ENCODE measurements at regions not wholly inside any gene's neighbourhood (a gene's known extent, or its start where the extent isn't known, plus 50 kb on each side); places are given as distances from the start of the nearest gene placed in this dataset.

- ChIA-PET CTCF (no interaction called here), POLR2A (ENCODE audit: unreplicated experiment) (interaction anchor here (0.6 kb wide), 1 partner anchor 32 kb away, joined by 4 read pairs; no protein-coding TSS in a partner anchor)
- Histone ChIP-seq H3K9me2 (replicated peaks; ENCODE audit: low read length) (no peaks in the 10 kb centered on the region), H3K27ac (ENCODE audit: low read length) (no peak overlapping the region), H3K4me3 (ENCODE audit: low read length) (no peak overlapping the region), H3K9ac (ENCODE audit: low read length) (no peak overlapping the region), H4K20me1 (ENCODE audit: low read length) (no peaks in the 10 kb centered on the region), H3F3A (ENCODE audit: low read length, unreplicated experiment) (no peaks in the 10 kb centered on the region), H3K4me2 (ENCODE audit: low read length) (no peak overlapping the region), H3K4me1 (ENCODE audit: insufficient read depth, low read length) (no peaks in the 10 kb centered on the region), H3K9me3 (ENCODE audit: low read length) (no peaks in the 10 kb centered on the region), H3K27me3 (ENCODE audit: low read length) (no peaks in the 10 kb centered on the region), H3K36me3 (ENCODE audit: low read depth, low read length) (no peaks in the 10 kb centered on the region), H2AFZ (ENCODE audit: low read length) (no peak overlapping the region), H3K79me2 (ENCODE audit: low read length) (no peaks in the 10 kb centered on the region)
- BruUV-seq (replicated peaks), result no TSS peak
- ATAC-seq, result no peak
- intact Hi-C loops (cut with micrococcal nuclease), result loop anchor here (10.0 kb wide), 1 partner anchor 155 kb away; no protein-coding TSS in a partner anchor
- DNase-seq, result no peak
- TF ChIP-seq EZH2 (IDR thresholded peaks at IDR 0.05; ENCODE audit: low read length, unreplicated experiment) (no peak), EZH2phosphoT487 (IDR thresholded peaks at IDR 0.05; ENCODE audit: borderline replicate concordance, low read length) (no peak)
- TF ChIP-seq, protein P1, sequence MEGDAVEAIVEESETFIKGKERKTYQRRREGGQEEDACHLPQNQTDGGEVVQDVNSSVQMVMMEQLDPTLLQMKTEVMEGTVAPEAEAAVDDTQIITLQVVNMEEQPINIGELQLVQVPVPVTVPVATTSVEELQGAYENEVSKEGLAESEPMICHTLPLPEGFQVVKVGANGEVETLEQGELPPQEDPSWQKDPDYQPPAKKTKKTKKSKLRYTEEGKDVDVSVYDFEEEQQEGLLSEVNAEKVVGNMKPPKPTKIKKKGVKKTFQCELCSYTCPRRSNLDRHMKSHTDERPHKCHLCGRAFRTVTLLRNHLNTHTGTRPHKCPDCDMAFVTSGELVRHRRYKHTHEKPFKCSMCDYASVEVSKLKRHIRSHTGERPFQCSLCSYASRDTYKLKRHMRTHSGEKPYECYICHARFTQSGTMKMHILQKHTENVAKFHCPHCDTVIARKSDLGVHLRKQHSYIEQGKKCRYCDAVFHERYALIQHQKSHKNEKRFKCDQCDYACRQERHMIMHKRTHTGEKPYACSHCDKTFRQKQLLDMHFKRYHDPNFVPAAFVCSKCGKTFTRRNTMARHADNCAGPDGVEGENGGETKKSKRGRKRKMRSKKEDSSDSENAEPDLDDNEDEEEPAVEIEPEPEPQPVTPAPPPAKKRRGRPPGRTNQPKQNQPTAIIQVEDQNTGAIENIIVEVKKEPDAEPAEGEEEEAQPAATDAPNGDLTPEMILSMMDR (conservative IDR thresholded peaks at IDR 0.05; ENCODE audit: low read depth, low read length), result no peak
Measured at GRCh38 chr5:111839438-111839837, 82.4 kb upstream of the NREP start.

DNA sequence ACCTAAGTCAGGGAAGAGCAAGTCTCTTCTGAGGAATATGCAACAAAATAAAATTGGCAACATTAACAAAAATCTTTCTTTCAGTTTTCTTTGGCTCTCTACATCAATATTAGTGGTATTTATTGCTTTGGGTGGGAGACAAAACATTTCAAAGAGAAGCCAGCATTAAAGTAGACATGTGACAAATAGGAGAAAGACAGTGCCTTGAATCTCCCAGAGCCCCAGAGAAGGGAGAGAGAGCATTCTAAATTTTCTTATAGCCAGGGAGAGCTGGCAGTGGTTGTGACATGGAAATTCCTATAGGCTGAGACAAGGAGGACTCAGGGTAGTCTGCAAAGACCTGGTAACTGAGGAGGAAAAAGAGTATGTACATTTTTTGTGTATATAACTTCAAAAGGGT lies 79.4 kb upstream of the NREP start:
- no TSS peak for BruUV-seq (replicated peaks)
- Histone ChIP-seq H3K36me3 (ENCODE audit: low read depth, low read length) (no peaks in the 10 kb centered on the region), H3K9ac (ENCODE audit: low read length) (no peak overlapping the region), H3K79me2 (ENCODE audit: low read length) (no peaks in the 10 kb centered on the region), H3F3A (ENCODE audit: low read length, unreplicated experiment) (no peaks in the 10 kb centered on the region), H3K9me3 (ENCODE audit: low read length) (no peaks in the 10 kb centered on the region), H3K9me2 (replicated peaks; ENCODE audit: low read length) (no peaks in the 10 kb centered on the region), H3K4me2 (ENCODE audit: low read length) (no peak overlapping the region), H3K4me3 (ENCODE audit: low read length) (no peak overlapping the region), H4K20me1 (ENCODE audit: low read length) (no peaks in the 10 kb centered on the region), H3K4me1 (ENCODE audit: insufficient read depth, low read length) (no peaks in the 10 kb centered on the region), H3K27me3 (ENCODE audit: low read length) (no peaks in the 10 kb centered on the region), H2AFZ (ENCODE audit: low read length) (no peak overlapping the region), H3K27ac (ENCODE audit: low read length) (no peak overlapping the region)
- intact Hi-C loops (cut with micrococcal nuclease), result loop anchor here (10.0 kb wide), 1 partner anchor 152 kb away; no protein-coding TSS in a partner anchor
- DNase-seq (no peak), ATAC-seq (no peak)
- ChIA-PET POLR2A (ENCODE audit: unreplicated experiment) (no interaction called here), CTCF (no interaction called here)
- TF ChIP-seq EZH2 (IDR thresholded peaks at IDR 0.05; ENCODE audit: low read length, unreplicated experiment) (no peak), EZH2phosphoT487 (IDR thresholded peaks at IDR 0.05; ENCODE audit: borderline replicate concordance, low read length) (no peak)
- TF ChIP-seq, protein P1 (conservative IDR thresholded peaks at IDR 0.05; ENCODE audit: low read depth, low read length), result no peak

DNA sequence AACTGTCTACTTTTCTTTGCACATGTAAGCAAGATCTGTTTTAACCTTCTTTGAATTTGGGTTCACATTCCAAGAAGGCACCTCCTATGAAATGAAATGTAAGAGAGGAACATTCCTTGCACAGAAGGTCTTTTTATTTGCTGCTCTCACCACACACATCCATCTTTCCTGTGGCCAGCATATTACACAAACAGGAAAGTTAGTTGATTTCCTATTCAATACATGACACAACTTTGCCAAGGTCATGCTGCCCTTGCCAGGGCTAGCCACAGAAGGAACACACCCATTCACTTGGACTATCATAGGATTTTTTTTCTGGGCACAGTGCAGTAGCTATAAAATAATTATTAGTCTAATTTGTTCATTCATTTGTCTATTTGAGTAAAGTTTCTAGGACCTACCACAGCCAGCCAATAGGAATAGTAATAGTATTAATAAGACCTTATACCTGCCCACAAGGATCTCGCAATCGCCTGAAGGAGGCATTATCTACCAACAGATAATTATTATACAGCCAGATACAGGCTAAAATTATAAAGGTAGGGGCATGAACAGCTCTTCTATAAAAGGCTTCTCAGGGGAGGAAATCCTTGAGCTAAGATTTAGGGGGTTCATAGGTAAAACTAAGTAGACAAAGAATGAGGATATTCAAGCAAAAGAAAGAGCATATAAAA lies 78.1 kb upstream of the NREP start:
- Histone ChIP-seq H3K79me2 (ENCODE audit: low read length) (no peaks in the 10 kb centered on the region), H4K20me1 (ENCODE audit: low read length) (no peaks in the 10 kb centered on the region), H2AFZ (ENCODE audit: low read length) (no peak overlapping the region), H3K9me3 (ENCODE audit: low read length) (no peaks in the 10 kb centered on the region), H3K4me2 (ENCODE audit: low read length) (no peak overlapping the region), H3K9me2 (replicated peaks; ENCODE audit: low read length) (no peaks in the 10 kb centered on the region), H3K27me3 (ENCODE audit: low read length) (no peaks in the 10 kb centered on the region), H3K36me3 (ENCODE audit: low read depth, low read length) (no peaks in the 10 kb centered on the region), H3K4me1 (ENCODE audit: insufficient read depth, low read length) (peaks cover 8% of the 10 kb centered on the region), H3K27ac (ENCODE audit: low read length) (no peak overlapping the region), H3F3A (ENCODE audit: low read length, unreplicated experiment) (no peaks in the 10 kb centered on the region), H3K4me3 (ENCODE audit: low read length) (no peak overlapping the region), H3K9ac (ENCODE audit: low read length) (no peak overlapping the region)
- ATAC-seq (no peak), DNase-seq (peak; percentile 19)
- BruUV-seq (replicated peaks), result no TSS peak
- intact Hi-C loops (cut with micrococcal nuclease), result loop anchor here (1.0 to 10.0 kb wide), 3 partner anchors 150 to 312 kb away; no protein-coding TSS in a partner anchor
- ChIA-PET POLR2A (ENCODE audit: unreplicated experiment) (no interaction called here), CTCF (no interaction called here)
- no peak for TF ChIP-seq EZH2phosphoT487 (IDR thresholded peaks at IDR 0.05; ENCODE audit: borderline replicate concordance, low read length)
- TF ChIP-seq, protein P1 (conservative IDR thresholded peaks at IDR 0.05; ENCODE audit: low read depth, low read length), result peak; percentile 22; the same call in 1 of the 2 replicates
